Mucosa of descending colon (tissue), 3 donors: ENCODE measurements at regions not wholly inside any gene's neighbourhood (a gene's known extent, or its start where the extent isn't known, plus 50 kb on each side); places are given as distances from the start of the nearest gene placed in this dataset.
"Not testable (repeated sequence)": the region's sequence is repeated elsewhere in the genome, so short reads cannot be mapped to it uniquely, and the experiment has no call there.

Experiments used
- ATAC-seq: fragments of 200-7000 bp; cut with Tn5 transposase; one replicate; pipeline ENCODE4 v1.9.1; 2020; ENCODE audit warnings: mild to moderate bottlenecking, moderate library complexity
- DNase-seq, 3 donors: peaks; one replicate each; pipeline ENCODE4 v3.0.0-alpha.2; 2020
- H3K36me3 ChIP-seq: fragments of 200-600 bp; one replicate; pipeline ENCODE4 v1.8.0; 2021; ENCODE audit warnings: low read depth, mild to moderate bottlenecking
- H3K4me1 ChIP-seq: fragments of 200-600 bp; one replicate; pipeline ENCODE4 v1.8.0; 2021; ENCODE audit warnings: low read depth, mild to moderate bottlenecking
- H3K4me3 ChIP-seq: fragments of 200-600 bp; one replicate; pipeline ENCODE4 v1.8.0; 2021; ENCODE audit warnings: mild to moderate bottlenecking
- H3K9me3 ChIP-seq: fragments of 200-600 bp; one replicate; pipeline ENCODE4 v1.8.0; 2021; ENCODE audit warnings: mild to moderate bottlenecking
- CTCF ChIP-seq: fragments of 200-600 bp; IDR thresholded peaks from one replicate; pipeline ENCODE4 v1.8.0; 2022; ENCODE audit warnings: antibody characterized with exemption, mild to moderate bottlenecking
- intact Hi-C, 2 donors: fragments of 100-400 bp; cut with DNase I in 1 of 2; cut with micrococcal nuclease in 1 of 2; formaldehyde crosslinking; loops; one replicate each; pipeline versions ENCODE4 v1.11.0 to v1.11.1; 2022; cut with DNase I, micrococcal nuclease
- donor health status: DM: no; HTN: no; CAD: no; lungs with moderate emphysema.
- donor health status: DM: no; HTN: no; CAD: no.
- donor health status: DM: no; HTN: yes; CAD: no.

- TF ChIP-seq CTCF, result no peak
- Histone ChIP-seq H3K4me3 (no peak overlapping the region), H3K4me1 (peaks cover 6% of the 10 kb centered on the region), H3K36me3 (no peaks in the 10 kb centered on the region), H3K9me3 (no peaks in the 10 kb centered on the region)
- intact Hi-C loops, result no loop called here
- no peak for ATAC-seq
- no peak for DNase-seq
Measured at GRCh38 chr21:36257657-36258056, 62.3 kb upstream of the MORC3 start.

GRCh38 chr21:36260030-36260787 is 59.8 kb upstream of the MORC3 start:
- peak; percentile 67 for TF ChIP-seq CTCF
- Histone ChIP-seq H3K36me3 (no peaks in the 10 kb centered on the region), H3K9me3 (no peaks in the 10 kb centered on the region), H3K4me3 (no peak overlapping the region), H3K4me1 (peaks cover 6% of the 10 kb centered on the region)
- peak; percentile 86 for ATAC-seq
- DNase-seq, result peak in 1 of 3 donors; percentile 83
- intact Hi-C loops, result no loop called here

- intact Hi-C loops, result no loop called here
Measured at GRCh38 chr21:36260802-36261201, 59.2 kb upstream of the MORC3 start.

GRCh38 chr21:36261459-36261858 is 58.5 kb upstream of the MORC3 start:
- Histone ChIP-seq H3K4me3 (no peak overlapping the region), H3K4me1 (peaks cover 6% of the 10 kb centered on the region), H3K36me3 (no peaks in the 10 kb centered on the region), H3K9me3 (no peaks in the 10 kb centered on the region)
- ATAC-seq (no peak), DNase-seq (no peak)
- intact Hi-C loops, result no loop called here
- TF ChIP-seq CTCF, result no peak

More at GRCh38 chr21:36260802-36261201, 59.2 kb upstream of the MORC3 start:
- Histone ChIP-seq H3K9me3 (no peaks in the 10 kb centered on the region), H3K36me3 (no peaks in the 10 kb centered on the region), H3K4me3 (no peak overlapping the region), H3K4me1 (peaks cover 6% of the 10 kb centered on the region)
- no peak for TF ChIP-seq CTCF
- no peak for DNase-seq
- peak; percentile 47 for ATAC-seq

GRCh38 chr21:36263797-36264196 is 56.2 kb upstream of the MORC3 start:
- intact Hi-C loops, result no loop called here
- no peaks in the 10 kb centered on the region for H3K36me3 ChIP-seq
- no peak overlapping the region for H3K4me3 ChIP-seq
- ATAC-seq, result no peak
- TF ChIP-seq CTCF, result no peak
- peaks cover 6% of the 10 kb centered on the region for H3K4me1 ChIP-seq
- no peaks in the 10 kb centered on the region for H3K9me3 ChIP-seq
- no peak for DNase-seq

GRCh38 chr21:36265431-36265830 is 54.6 kb upstream of the MORC3 start:
- no peak for ATAC-seq
- no peak for DNase-seq
- intact Hi-C loops, result no loop called here
- Histone ChIP-seq H3K4me3 (no peak overlapping the region), H3K9me3 (no peaks in the 10 kb centered on the region), H3K4me1 (peaks cover 3% of the 10 kb centered on the region), H3K36me3 (no peaks in the 10 kb centered on the region)
- no peak for TF ChIP-seq CTCF

- H3K4me1 ChIP-seq, ATAC-seq, DNase-seq, H3K36me3 ChIP-seq, intact Hi-C loops, H3K4me3 ChIP-seq, H3K9me3 ChIP-seq: not testable (repeated sequence)
Measured at GRCh38 chr21:36267828-36268227, 52.2 kb upstream of the MORC3 start.

- H3K4me1 ChIP-seq, H3K9me3 ChIP-seq, ATAC-seq, intact Hi-C loops, H3K36me3 ChIP-seq, H3K4me3 ChIP-seq, DNase-seq: not testable (repeated sequence)
Measured at GRCh38 chr21:36268264-36268663, 51.7 kb upstream of the MORC3 start.
